Inflammatory macrophage treated with lipopolysaccharide for 1 hour (primary cell): ENCODE measurements at regions not wholly inside any gene's neighbourhood (a gene's known extent, or its start where the extent isn't known, plus 50 kb on each side); places are given as distances from the start of the nearest gene placed in this dataset.
"Not testable (repeated sequence)": the region's sequence is repeated elsewhere in the genome, so short reads cannot be mapped to it uniquely, and the experiment has no call there.

Source experiments
- DNase-seq, 2 donors: peaks; one replicate each; pipeline ENCODE4 v3.0.0-alpha.2; 2020 to 2022

DNA sequence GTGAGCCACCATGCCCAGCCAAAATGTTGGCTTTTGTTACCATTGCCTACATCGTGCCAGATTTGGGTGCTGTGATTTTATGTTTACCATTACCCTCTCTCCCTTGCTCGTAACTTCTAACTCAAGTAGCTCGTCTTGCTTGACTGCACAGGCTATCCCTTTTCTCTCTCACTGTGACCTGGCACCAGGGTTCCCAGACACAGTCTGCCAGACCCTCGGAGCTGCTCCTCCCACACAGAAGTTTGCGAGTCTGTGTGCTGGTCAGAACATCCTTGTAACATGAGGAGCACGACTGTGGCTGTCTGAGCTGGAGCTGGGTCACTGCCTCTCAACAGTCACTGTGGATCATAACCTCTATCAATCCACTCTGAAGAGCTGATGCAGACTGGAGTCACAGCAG is 152.5 kb upstream of the ACKR3 start:
- DNase-seq, result no peak

DNA sequence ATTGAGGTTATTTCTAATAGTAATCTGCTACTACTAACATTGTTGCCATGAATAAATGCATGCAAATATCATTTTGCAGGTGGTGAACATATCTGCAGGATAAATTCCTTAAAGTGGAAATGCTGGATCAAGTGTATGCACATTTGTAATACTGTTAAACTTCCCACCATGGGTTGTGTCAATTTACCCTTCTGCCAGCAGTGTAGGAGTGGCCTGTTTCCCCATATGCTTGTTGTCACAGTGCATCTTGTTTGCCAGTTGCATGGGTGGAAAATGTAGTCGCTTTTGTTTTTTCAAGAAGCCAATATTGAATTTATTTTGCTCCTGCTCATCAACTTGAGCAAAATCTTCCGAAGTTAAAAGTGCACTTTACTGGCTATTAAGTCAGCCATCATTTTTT is 139.0 kb upstream of the ACKR3 start:
- no peak for DNase-seq

DNA sequence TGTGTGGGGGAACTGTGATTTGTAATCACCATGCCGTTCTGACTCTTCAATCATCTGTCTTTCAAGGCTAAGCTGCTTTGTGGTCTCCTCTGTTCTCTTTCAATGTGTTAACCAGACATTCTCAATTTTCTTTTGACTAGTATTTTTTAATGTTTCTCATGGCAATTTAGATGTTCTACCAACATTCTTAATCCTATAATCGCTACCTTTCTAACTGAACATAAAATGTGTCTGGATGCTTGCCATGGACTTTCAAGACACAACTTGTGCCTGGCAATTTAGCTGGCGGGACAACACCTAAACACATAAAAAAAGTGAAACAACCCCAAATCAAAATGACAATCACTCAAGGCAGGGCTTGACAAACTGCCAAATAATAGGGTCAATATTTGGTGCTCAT is 135.0 kb upstream of the ACKR3 start:
- DNase-seq, result no peak

DNA sequence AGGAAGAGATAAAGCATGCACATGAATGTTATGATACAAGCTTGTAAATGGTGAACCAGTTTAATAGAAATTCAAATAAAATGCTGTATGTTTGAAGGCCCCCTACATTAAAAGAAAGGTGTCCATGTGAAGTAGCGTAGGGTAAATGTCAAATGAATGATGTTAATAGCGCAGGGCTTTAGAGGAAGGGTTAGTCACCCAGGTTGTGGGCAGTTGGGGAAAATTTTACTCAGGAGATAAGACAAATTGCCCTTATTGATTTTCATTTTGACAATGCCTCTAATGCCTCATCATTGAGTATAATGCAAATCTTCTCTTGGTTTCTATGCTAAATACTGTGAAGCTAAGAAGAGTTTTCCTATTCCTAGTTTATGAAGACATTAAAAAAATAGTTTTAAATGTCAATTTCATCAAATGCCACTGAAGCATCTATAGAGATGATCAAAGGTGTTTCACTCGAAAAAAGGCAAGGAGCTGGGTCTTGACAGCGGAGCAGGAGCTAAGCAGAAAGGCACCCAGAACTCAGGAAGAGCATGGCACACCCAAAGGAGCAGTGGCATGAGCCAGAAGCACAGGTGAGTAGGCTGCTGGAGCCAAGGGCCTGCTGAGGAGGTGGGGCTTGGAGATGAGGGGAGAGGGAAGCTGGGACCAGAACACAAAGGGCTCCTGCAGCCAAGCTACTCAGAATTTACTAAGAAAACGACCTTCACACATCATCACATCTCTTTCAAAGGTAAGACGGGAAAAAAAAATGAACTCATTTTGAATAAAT is 129.3 kb upstream of the ACKR3 start:
- no peak for DNase-seq

DNA sequence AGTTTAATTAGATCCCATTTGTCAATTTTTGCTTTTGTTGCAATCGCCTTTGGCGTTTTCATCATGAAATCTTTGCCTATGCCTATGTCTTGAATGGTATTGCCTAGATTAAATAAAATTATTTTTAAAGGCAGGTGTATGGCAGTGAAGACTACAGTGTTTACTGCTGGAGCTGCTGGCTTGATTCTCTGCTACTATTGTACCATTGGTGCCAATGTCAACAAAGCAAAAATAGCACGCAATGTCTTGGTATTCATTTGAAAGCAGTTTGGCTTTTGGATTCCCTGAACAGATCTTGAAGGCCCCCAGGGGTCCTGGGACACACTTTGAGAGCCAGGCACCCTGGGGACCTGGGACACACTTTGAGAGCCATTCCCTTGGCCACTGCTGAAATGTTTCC is 125.4 kb upstream of the ACKR3 start:
- DNase-seq, result no peak

DNA sequence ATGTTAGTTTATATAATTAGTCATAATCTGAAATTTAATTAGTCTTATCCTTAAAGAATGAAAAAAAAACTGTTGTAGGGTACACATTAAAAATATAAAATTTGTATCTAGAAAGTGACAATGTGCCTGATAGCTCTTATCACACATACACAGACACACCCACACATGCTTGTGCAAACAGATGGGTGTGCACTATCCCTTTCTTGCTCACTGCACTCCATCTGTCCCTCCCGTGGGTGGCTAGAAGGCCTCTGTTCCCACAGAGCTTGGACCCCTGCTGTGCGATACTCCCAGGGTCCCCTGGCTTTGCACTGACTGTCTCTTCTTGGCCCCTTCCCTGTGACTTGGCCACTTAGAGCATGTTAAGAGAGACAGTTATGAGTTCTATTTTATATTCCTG is 123.9 kb upstream of the ACKR3 start:
- no peak for DNase-seq

DNA sequence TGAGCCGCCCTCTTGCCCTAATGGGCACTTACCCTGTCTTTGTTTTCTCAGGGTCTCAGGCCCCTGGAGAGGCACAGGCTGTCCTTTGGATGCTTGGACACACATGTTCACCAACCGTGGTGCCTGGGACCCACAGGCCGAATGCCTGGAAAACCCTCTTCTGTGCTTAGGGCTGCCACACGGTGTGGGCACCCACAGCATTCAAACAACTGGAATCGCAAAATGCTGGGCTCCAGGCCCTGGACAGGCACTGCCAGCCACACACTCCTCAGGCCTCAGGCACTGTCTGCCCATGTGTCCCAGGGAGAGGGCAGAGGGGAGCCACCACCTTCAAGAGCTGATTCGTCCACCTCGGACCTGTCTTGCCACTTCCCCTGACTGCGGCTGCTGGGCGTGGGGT is 123.1 kb upstream of the ACKR3 start:
- no peak for DNase-seq

DNA sequence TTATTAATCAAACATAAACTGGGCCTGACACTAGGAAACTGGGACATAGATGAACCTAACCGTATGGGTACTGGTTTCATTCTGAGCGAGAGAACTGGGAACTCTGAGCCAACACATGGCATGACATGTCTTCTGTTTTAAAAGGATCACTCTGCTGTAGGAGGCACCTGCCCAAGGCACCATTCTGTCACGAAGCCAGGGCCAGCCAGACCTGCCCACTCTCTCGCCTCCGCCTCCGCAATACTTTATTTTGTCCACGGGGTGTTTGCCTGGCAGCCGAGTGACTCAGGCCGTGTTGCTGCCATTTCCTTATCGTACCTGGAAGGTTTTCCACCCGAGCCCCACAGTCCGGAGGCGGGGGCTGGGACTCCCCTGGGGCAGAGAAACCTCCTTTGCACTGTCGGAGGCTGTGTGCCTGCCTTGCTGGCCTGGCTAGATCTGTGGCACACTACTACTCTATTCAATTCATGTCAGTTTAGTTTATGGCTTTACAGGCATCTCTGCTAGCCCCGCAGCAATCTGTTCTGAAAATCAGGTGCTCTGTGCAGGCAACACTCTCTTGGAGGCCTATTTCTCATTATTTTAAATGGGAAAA is 120.4 kb upstream of the ACKR3 start:
- DNase-seq, result no peak

DNA sequence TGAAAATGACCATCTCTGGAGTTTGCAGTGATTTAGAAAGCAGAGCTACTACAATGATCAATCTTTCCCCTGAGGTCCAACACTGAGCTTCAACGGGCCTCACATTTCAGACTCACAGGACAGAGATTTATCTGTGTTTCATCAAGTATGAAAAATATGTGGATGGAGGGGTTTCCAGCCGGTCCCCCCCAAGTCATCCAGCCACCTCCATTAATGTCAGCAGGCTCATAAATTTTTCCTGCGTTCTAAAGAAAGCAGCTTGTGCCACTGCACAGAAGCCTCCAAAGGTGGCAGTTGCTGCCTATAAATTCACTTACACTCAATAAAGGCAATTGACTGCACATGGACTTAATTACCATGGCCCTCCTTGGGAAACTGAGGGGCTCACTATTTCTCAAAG is 117.4 kb upstream of the ACKR3 start:
- no peak for DNase-seq

DNA sequence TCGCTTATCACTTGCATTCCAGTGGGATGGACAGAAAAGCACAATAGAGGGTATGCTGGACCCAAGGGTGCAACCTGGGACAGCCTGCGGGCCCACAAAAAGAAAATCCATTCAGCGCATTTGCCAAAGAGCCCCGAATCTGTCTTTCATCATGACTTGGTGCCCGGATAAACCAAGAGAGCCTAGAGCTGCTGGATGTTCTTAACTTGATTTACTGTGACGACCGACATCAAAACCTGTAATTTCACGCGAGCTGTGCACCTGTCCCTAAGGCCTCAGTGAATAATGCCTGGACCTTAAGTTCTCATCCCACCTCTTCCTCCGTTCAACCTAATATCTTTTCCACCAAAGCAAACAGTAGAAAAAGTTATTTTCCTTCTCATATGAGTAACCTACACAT is 115.5 kb upstream of the ACKR3 start:
- no peak for DNase-seq

DNA sequence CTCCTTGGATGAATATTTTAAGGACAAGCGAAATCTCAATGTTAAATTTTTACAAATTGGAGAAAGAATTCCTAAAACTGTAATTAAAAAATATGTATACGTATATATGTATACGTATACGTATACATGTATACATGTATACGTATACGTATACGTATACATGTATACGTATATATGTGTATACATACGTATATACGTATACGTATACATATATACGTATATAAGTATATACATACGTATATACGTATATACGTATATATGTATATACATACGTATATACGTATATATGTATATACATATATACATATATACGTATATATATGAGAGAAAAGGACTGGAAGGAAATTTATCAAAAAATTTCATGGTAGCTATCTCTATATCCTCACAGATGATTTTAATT is 110.2 kb upstream of the ACKR3 start:
- no peak for DNase-seq

DNA sequence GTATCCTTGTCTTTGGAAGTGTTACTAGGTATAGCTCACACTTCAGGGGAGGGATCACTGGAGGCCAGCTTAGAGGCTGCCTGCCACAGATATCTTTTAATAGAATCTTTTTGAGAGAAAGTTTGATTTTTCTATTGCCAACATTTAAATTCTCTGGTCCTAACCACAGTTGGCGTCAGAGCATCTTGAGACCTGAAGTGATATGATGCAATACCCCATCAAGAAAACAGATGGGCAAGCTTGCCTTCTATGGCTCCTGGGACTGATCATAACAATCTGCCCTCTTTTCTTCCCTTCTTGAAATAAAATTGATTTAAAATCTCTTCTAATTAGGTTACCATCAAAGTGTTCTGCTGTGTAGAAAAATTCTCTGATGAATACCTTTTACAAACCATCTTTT is 105.5 kb upstream of the ACKR3 start:
- DNase-seq, result no peak

DNA sequence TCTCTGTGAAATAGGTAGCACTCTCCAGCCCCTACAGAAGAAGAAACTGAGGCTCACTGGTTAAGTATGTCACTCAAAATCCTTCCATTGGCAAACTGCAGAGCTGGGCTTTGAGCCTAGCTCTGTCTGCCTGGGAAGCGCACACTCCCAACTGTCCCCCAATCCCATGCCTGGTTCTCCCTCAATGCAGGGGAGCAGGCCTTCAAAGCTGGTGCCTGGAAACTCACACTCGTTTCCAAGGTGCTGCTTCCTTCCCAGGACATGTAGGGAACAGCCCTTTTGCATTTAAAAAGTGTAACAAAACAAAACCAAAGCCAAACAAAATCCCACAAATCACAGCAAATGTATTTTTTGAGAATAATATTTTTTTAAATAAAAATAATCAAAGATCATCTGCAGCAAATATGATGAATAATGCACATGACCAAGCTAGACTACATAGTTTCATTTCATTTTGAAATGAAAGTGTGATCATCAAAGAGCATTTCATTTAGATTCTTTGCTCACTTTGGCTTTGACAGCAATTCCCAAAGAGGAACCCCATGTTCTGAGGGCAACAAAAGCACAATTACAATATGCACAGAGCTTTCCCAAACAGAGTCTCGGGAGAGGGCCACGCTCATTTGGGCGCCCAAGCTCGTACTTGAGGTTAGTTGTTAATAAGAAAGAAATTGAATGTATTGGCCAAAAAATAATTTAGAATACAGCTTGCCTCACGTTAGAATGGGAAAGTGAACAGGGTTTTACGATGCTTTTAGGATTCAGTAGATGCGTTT is 96.7 kb upstream of the ACKR3 start:
- no peak for DNase-seq

DNA sequence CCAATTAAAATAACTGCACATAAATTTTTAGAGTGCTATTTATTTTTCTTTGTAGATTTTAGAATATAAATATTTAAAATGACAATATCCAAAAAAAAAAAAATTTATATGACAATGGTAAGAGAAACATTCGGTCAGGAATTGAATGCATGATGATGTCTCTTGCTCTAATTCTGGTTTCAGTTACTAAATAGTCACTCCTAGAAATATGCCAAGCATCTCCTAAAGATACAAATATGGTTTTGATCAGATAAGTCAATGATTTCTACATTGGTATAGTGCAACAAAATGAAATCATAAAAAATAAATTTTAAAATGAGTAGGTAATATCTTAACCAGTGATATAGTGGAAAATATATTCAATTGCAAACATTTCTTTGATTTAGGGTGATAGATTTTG is 95.9 kb upstream of the ACKR3 start:
- DNase-seq, result no peak

DNA sequence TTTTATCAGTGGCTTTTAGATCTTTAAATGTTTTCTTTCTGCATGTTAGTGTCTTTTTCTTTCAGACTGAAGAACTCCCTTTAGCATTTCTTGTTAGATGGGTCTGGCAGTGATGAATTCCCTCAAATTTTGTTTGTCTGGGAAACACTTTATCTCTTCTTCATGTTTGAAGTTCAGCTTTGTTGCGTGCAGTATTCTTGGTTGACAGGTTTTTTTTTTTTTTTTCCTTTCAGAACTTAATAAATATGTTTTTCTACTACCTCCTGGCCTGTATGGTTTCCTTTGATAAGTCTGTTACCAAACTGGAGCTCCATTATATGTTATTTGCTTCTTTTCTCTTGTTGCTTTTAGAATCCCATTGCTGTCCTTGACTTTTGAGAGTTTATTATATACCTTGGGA is 89.8 kb upstream of the ACKR3 start:
- DNase-seq, result no peak

DNA sequence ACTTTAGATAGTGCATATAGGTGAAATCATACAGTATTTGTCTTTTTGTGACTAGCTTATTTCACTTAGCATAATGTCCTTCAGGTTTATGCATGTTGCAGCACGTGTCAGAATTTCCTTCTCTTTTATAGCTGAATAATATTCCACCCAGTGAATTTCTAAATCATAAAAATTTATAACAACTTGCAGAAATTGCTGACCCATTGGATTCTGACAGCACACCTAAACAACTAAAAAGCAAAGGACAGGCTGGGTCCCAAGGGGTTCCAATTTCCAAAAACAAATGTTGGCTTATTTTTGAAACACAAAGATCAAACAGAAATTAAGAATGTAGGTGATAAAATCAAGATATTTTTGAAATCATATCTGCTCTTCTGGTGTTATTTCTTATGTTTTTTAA is 86.5 kb upstream of the ACKR3 start:
- DNase-seq, result no peak

DNA sequence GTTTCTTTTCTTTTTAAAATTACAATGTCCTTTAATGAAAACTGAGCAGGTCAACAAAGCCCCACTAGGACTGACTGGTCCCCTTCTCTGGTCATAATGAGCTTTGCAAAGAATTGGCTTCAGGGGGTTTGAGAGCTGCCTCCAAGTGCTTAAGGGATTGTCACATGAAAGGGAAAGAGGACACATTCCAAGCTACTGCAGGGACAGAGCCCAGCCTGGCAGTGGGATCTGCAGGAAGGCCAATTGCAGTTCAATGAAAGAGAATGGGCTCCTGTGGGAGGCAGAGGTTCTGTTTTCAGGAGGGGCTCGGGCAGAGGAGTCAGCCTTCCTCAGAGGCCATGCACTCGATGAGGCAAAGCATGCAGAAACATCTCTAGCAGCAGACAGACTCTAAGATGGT is 84.1 kb upstream of the ACKR3 start:
- no peak for DNase-seq

DNA sequence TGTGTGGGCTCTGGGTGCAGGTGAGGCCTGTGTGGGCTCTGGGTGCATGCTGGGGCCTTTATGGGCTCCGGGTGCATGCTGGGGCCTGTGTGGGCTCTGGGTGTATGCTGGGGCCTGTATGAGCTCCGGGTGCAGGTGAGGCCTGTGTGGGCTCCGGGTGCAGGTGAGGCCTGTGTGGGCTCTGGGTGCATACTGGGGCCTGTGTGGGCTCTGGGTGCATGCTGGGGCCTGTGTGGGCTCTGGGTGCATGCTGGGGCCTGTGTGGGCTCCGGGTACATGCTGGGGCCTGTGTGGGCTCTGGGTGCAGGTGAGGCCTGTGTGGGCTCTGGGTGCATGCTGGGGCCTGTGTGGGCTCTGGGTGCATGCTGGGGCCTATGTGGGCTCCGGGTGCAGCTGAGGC is 80.5 kb upstream of the ACKR3 start:
- not testable (repeated sequence) for DNase-seq

DNA sequence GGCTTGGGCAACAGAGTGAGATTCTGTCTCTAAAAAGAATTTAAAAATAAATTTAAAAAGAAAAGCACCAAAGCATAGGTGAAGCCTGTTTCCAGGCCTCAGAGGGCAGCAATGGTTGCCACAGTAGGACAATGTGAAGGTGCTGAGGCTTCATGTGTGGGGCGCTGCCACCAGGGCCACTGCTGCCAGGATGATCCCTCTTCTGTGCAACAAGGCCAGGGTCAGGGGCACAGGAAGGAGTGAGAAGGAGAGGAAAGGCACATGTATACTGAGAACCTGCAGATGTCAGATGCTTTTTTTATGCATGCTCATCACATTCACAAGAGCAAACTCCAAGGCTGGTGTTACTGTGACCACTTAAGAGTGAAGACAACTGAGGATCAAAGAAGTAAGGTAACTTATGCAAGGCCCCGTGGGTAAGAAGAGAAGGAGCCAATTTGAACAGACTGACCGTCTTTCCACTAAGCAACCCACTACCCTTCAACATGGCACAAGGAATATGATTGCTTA is 79.7 kb upstream of the ACKR3 start:
- no peak for DNase-seq

DNA sequence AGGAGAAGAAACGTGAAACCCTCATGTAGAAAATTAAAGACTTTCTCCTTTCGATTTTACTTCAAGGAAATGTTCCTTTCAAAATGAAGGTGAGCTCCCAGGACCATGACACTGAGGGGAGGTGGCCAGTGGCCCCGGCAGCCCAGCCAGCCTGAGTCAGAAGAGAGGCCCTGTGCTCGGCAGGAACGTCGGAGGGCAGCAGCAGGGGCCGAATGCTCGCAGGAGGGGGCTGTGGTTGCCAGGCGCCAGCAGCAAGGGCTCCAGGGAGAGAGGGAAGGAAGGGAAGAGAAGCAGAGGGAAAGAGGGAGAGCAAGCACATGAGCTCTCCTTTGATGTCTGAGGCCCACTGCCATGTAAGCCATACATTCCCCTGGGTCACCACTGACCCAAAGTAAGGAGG is 73.3 kb upstream of the ACKR3 start:
- DNase-seq, result no peak

DNA sequence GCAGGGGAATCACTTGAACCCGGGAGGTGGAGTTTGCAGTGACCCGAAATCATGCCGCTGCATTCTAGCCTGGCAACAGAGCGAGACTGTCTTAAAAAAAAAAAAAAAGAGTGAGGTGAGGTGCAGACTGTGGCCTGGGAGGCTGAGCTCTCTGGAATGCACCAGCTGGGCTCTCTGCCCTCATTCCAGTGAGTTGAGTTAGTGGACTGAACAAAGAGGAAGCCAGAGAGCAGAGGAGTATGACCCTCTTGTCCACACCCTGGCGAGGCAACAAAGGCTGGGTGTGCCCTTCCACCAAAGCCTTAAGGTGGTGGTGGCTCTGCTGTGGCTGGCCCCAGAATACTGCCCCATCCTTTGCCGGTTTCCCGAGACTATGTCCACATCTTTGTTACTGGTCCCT is 71.3 kb upstream of the ACKR3 start:
- peak in 1 of 2 donors; percentile 16 for DNase-seq

DNA sequence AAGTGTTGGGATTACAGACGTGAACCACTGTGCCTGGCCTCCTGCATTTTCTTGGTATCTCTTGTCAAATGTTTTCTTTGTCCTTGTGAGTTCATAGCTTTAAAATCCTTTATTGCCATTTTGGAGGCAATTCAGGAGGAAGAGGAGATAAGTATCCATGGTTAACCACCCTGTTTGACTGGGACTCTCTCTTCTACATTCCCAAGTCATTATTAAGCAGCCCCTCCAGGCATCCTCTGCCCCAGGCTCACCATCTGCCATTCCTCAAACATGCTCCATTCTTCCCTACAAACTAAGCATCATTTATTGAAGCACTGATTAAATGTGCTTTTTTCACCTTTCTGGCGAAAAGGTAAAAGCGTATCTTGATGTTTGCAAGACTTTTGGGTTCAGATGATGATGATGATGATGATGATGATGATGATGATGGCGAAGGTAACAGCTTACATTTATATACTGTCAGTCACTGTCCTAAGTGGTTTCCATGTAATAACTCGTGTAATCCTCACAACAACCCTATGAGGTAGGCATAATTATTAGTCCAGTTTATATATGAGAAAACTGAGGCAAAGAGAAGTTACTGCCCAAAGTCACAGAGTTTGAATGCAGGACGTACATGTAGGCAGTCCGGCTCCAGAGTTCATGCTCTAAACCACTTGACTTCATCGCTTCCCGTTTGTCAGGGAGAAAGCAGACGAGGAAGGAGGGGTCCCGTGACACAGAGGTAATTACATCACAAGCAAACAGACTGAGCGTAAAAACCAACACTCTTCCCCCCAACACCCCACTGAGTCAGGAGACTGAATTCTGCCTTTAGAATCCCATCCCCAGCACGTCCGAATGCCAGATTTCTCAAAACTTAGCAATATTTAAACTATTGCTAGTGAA is 69.7 kb upstream of the ACKR3 start:
- peak; percentile 64 to 74 for DNase-seq

DNA sequence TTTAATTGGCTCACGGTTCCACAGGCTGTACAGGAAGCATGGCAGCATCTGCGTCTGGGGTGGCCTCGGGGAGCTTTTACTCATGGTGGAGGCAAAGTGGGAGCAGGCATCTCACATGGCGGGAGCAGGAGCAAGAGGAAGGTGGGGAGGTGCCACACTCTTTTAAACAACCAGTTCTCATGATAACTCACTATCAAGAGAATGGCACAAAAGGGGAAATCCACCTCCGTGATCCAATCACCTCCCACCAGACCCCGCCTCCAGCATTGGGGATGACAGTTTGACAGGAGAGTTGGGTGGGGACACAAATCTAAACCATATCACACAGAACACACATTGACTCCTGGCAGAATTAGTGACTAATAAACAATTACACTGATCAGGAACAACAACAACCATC is 68.6 kb upstream of the ACKR3 start:
- peak in 1 of 2 donors; percentile 12 for DNase-seq
